ENCODE measurements at regions not wholly inside any gene's neighbourhood (a gene's known extent, or its start where the extent isn't known, plus 50 kb on each side); places are given as distances from the start of the nearest gene placed in this dataset.
"Not testable (repeated sequence)": the region's sequence is repeated elsewhere in the genome, so short reads cannot be mapped to it uniquely, and the experiment has no call there.

DNA sequence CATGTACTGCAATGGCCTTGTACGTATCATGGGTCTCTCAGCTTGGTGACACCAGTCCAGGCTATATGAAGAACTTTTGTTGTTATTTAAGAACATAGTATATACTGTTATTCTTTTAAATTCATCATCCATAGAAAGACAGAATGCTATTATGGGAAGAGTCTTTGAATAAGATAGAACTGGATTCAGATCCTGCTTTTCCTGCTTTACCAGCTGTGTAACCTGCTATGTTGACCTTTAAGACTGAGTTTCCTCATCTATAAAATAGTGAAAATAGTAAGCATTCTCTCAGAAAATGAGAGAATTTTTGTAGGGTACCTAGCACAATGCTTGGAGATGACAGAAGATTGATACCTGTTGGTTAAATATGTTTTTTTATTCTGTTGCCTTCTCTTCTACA, 204.1 kb upstream of the TBL1XR1 start:
- DNase-seq = no peak

DNA sequence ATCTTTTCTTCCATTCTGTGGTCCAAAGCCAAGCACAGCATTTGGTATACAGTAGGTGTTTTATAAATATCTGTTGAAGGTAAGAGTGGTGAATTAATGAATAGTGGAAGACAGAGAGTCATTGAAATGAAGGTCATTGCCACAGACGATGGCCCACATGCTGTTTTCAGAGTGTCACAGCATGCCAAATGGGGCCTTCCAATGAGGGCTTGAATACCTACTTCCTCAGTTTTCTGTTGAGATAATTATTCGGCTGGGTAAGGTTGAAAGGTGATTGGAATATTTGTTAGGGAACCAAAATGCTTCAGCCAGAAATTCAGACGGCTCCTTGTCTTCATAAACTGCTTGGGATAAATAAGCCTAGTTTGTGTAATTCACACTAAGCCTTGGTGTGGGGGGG, 205.3 kb upstream of the TBL1XR1 start:
- DNase-seq = no peak

- no peak for DNase-seq
Measured at GRCh38 chr3:177405191-177405672, 207.9 kb upstream of the TBL1XR1 start.

GRCh38 chr3:177410730-177411129, 213.4 kb upstream of the TBL1XR1 start:
- no peak for DNase-seq

GRCh38 chr3:177411201-177411600, 213.9 kb upstream of the TBL1XR1 start:
- no peak for DNase-seq

DNA sequence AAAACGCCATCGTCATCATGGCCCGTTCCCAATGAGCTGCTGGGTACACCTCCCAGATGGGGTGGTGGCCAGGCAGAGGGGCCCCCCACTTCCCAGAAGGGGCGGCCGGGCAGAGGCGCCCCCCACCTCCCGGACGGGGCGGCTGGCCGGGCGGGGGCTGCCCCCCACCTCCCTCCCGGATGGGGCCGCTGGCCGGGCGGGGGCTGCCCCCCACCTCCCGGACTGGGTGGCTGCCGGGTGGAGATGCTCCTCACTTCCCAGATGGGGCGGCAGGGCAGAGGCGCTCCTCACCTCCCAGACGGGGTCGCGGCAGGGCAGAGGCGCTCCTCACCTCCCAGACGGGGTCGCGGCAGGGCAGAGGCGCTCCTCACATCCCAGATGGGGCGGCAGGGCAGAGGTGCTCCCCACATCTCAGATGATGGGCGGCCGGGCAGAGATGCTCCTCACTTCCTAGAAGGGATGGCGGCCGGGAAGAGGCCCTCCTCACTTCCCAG, 215.4 kb upstream of the TBL1XR1 start:
- not testable (repeated sequence) for DNase-seq

DNA sequence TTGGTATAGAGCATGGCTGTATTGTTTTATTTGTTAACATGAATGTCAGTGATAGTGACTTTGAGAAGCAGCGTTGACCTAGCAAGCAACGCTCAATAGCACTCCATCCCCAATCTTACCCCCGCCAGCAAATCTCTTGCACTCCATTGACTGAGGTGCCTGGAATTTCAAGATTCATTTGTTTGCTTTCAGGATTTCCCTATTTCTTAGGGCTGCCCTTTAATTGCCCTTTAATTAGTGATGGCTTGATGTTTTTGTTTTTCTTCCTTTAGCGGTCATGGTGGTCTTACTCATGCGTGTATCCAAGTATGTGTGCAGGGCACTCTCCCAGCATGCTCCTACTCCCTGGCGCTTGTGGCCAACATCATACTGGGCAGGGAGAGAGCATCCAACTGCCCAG, 216.8 kb upstream of the TBL1XR1 start:
- no peak for DNase-seq

- no peak for DNase-seq
Measured at GRCh38 chr3:177418787-177419186, 221.5 kb upstream of the TBL1XR1 start.

DNA sequence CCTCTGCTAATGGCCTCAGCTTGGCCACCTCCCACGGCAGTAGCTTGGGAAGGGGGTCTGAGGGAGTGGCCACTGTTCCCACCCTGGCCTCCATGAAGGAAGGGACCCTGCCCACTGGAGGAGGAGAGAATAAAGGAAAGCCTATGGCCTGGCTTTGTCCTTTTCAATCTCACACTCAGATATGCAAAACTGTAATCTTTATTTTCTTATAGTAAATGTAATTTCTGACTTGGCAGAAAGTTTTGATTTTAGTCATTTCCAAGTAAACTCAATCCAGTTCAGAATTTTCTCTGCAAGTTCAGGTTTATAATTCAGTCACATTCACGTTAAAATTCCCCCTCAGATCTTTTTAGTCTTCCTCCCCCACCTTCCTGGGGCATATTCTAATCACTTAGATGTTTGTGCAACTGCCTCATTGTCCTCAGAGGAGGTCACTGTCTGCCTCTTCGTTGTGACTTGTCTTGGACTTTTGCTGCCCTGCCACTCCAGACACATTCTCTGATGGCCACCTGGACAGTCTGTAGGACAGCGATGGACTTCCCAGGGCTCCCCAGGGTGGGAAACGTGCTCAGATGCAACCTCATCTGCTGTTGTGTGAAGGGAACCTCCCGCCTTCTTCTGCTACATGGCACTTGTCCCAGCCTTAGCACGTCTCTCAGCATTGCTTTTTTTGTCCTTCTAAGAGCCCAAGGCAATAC, 222.8 kb upstream of the TBL1XR1 start:
- DNase-seq = no peak

GRCh38 chr3:177420651-177421480, 223.6 kb upstream of the TBL1XR1 start:
- no peak for DNase-seq

- no peak for DNase-seq
Measured at GRCh38 chr3:177421481-177421785, 224.2 kb upstream of the TBL1XR1 start.

- DNase-seq = no peak
Measured at GRCh38 chr3:177424521-177424920, 227.2 kb upstream of the TBL1XR1 start.

DNA sequence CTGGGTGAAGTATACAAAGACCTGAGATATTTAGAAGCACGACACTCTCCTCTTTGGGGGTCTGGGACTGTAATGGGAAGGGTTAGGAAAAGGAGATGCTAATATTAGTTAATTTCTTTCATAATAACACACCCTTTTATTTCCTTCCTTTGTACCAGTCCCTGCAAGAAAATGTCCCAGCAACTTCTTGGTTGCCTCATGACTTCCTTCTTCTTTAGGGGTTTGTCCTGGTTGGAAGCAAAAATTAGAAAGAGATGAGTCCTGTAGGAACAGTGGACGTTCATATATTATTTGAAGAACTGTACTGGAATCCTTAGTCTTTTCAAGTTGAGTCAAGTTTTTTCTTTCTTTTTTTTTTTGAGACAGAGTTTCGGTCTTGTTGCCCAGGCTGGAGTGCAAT, 227.8 kb upstream of the TBL1XR1 start:
- no peak for DNase-seq

DNA sequence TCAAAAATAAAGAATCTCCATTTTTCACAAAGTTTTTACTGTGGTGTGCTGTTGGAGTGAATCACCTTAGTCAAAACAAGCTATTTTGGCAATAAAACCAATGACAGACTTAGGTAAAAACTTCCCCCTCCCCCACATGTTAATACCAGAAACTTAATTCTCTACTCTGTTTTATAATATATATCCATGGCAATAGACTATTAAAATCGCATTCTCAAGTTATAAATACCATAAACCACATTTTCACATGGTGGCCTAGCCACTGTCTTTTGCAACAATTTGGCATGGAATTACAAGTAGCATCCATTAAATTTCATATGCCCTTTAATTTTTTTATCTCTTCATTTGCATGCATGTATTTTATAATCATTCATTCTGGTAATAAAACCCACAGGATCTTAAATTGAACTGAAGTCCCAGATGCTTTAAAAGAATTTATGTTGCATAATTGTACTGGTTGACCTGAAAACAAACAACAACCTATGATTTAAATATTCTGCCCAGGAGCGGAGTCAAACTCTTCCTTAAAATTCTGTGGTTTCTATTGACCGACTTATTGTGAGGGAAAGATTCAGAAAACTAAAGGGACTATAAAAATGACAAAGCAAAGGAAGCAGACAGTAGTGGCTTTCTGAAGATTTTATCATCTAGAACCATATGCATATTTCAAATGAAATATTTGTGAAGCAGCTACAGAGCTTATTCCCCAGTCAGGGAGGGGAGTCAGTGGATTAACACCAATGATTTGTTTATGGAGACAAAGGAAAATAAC, 229.0 kb upstream of the TBL1XR1 start:
- no peak for DNase-seq

- peak; percentile 51 to 68 for DNase-seq
Measured at GRCh38 chr3:177426878-177427495, 229.7 kb upstream of the TBL1XR1 start.

DNA sequence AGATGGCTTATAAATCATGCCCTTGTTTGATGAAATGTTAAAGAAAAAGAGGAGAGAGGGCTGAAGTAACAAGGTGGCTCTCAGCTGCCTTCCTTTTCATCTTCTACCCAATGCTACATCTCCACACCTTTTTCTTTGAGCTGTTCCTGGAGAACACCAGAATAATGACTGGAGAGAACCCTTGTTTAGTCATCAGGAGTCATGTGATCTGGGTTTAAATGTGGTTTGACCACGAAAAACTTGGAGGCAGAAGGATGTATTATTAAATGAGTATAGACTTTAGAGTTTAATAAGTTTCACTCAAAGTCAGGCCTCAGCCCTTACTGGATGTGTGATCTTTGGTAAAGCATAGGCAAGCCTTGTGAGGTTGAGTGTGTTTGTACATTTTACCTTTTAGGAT, 230.3 kb upstream of the TBL1XR1 start:
- DNase-seq = peak in 1 of 2 donors; percentile 38

- DNase-seq = no peak
Measured at GRCh38 chr3:177429079-177429478, 231.8 kb upstream of the TBL1XR1 start.

- no peak for DNase-seq
Measured at GRCh38 chr3:177429771-177430170, 232.5 kb upstream of the TBL1XR1 start.

DNA sequence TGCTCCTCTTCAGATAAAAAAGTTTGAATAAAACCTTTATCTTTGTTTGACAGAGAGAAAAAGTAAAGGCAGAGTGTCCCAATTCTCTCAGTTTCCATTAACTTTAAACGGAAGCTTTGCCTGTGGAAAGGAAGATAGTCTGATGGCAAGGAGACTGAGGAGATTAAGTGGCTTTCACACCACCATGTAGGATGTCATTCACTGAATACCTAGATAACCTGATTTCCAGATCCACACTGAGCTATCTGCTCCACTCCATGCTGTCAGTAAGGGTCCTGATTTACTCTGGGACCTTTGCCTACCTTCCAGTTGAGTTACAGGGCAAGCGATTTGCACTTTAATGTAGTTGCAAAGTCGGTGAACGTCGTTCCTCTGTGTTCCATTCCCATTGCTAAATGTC, 233.4 kb upstream of the TBL1XR1 start:
- DNase-seq = no peak

GRCh38 chr3:177431525-177432176, 234.4 kb upstream of the TBL1XR1 start:
- DNase-seq = no peak

- no peak for DNase-seq
Measured at GRCh38 chr3:177435301-177435700, 238.0 kb upstream of the TBL1XR1 start.
